ENCODE measurements at regions not wholly inside any gene's neighbourhood (a gene's known extent, or its start where the extent isn't known, plus 50 kb on each side); places are given as distances from the start of the nearest gene placed in this dataset.

- DNase-seq (no peak), ATAC-seq (no peak)
- H3K36me3 Mint-ChIP-seq (ENCODE audit: low read depth): no peaks in the 10 kb centered on the region
- H3K4me3 Mint-ChIP-seq: no peak overlapping the region
- POLR2A ChIA-PET: no interaction called here
- CTCF ChIA-PET: no interaction called here
- no peaks in the 10 kb centered on the region for H3K27me3 Mint-ChIP-seq (ENCODE audit: low read depth)
- H3K9me3 Mint-ChIP-seq (ENCODE audit: insufficient read depth): no peaks in the 10 kb centered on the region
- no peak overlapping the region for H3K27ac Mint-ChIP-seq
- no peaks in the 10 kb centered on the region for H3K4me1 Mint-ChIP-seq (ENCODE audit: low read depth)
These were observed 52.1 kb upstream of the NANOGP8 start for GRCh38 chr15:35137190-35137574.

- H3K4me1 Mint-ChIP-seq (ENCODE audit: low read depth): no peaks in the 10 kb centered on the region
- H3K4me3 Mint-ChIP-seq: no peak overlapping the region
- H3K27ac Mint-ChIP-seq: no peak overlapping the region
- no peaks in the 10 kb centered on the region for H3K9me3 Mint-ChIP-seq (ENCODE audit: insufficient read depth)
- ATAC-seq (no peak), DNase-seq (no peak)
- POLR2A ChIA-PET: no interaction called here
- CTCF ChIA-PET: no interaction called here
- no peaks in the 10 kb centered on the region for H3K27me3 Mint-ChIP-seq (ENCODE audit: low read depth)
- no peaks in the 10 kb centered on the region for H3K36me3 Mint-ChIP-seq (ENCODE audit: low read depth)
These were observed 51.5 kb upstream of the NANOGP8 start for GRCh38 chr15:35136321-35137189.

All from activated CD8-positive, alpha-beta T cell treated with anti-CD3 and anti-CD28 coated beads, Interleukin-2, amount 10 ng/mL, durations not matched to agents 7 days and 5 days (primary cell).